Inflammatory macrophage treated with lipopolysaccharide for 1 hour (primary cell): ENCODE measurements at regions not wholly inside any gene's neighbourhood (a gene's known extent, or its start where the extent isn't known, plus 50 kb on each side); places are given as distances from the start of the nearest gene placed in this dataset.

Experiments used
- DNase-seq, 2 donors: peaks; one replicate each; pipeline ENCODE4 v3.0.0-alpha.2; 2020 to 2022

DNA sequence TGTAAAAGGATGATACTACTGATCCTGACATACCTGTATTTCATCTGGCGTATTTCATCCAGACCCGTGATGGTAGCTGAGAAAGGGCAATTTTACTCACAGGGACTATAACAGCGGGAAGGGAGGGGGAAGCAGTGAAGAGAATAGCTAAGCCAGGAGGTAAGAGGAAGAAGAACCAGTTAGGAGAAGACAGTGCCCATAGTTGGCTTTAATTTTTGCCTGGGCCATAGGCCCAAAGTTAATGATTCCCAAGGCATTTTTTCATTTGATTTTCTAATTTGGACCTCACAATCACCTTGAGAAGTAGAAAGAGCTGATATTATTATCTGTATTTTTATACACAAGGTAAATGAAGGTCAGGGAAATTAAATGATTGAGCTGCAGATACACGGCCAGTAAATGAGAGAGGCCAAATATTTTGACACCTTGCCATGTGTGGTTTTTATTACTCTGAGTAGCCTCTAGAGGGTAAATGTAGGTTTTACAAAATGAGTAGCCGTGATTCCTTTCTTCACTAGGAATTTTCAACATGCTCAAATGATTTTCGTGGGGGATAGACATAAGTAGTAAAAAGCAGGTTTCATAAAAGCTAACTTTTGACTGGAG, 382.2 kb downstream of the FUT8 start:
- no peak for DNase-seq

DNA sequence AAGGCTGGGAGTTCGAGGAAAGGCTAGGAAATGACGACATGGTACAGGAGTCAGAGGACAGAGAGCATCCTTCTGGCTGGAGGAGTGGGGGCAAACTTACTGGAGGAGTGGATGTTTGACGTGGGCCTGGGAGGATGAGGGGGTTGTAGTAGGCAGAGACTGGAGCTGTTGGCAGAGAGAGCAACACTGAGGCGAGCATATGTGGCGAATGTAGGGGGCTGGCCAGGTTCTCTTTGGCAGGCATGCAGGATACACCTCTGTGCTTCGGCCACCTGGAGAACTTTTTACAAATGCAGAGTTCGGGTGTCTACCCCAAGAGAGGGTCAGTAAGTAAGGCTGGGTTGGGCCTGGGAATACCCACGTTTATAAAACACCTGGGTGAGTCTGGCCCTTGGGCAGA, 385.7 kb downstream of the FUT8 start:
- no peak for DNase-seq

DNA sequence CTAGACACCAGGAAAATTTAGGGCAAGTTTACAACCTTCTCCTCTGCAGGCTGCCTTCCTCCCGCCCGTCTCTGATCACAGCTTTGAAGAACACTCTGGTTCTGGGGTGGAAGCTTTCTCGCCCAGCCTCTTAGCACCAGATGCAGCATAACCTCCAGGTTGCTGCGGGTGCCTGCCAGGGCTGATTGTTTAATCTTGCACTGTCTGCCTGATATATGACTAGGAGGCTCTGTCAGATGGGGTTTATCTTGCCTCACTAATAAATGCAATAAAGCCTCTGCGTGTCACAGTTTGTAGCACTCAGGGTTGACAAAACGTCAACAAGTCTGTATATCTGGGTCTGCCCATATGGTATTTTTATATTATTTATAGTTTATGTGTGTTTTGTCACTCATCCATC, 388.2 kb downstream of the FUT8 start:
- DNase-seq = no peak

DNA sequence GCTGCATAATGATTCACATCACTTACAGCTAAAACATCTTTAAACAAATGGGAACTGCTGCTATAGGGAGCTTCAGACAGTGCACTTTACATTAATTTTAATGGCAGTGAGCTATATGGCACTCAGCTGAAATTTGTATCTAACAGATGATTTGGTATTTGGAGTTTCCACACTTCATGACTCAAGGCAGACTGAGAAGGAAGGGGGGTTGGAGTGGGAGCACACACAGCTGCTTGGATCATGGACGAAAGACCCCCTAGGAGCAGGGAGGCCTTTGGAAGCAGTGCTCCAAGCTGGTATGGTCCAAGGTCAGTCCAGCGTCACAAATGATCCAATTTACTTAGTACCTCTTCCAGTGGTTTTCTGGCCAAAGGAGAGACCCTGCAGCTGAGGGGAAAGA, 389.7 kb downstream of the FUT8 start:
- DNase-seq = no peak

DNA sequence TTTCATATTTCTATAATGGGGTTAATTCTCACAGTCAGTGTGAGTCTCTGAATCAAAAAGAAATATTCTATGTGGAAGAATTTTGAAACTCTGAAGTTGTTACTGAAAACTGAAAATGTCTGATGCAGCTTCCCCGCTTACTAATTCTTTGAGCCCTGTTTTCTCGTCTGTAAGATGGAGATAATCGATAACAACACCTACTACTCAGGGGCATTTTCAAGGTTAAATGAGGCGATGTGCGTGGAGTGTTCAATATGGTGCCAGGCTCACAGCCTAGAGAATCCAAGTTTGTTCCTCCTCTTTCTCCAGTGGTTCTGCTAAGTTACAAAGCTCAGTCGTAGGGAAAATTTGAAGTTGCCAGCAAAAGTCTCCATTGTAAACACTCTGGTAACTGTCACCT, 391.4 kb downstream of the FUT8 start:
- no peak for DNase-seq

DNA sequence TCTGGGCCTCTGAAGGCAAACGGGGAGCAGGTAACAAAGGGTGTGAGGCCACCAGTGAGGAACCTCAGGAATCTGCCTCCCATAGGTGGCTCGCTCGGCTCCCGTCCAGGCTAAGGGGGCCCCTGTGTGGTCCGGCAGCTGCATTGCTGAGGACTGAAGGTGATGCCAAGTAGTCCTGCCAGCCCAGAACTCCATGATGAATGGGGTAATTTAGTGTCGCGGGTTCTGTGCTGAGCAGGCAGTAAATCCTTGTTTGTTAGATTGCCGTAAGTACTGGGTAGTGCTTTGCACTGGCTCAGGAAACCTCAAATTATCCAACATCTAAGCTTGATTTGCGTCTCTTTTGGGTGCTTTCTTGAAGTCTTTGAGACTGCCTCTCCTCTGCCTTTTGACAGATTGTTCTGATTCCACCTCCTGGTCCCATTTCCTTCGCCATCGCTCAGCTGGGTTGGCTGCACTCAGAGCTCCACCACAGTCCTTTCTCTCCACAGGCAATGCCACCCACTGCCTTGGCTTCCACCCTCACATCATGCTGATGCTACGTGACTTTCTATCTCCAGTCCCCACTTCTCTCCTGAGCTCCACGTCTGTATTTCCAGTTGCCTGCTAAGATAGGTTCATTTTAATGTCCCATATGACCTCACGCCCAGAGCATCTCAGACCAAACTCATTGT, 392.0 kb downstream of the FUT8 start:
- no peak for DNase-seq

DNA sequence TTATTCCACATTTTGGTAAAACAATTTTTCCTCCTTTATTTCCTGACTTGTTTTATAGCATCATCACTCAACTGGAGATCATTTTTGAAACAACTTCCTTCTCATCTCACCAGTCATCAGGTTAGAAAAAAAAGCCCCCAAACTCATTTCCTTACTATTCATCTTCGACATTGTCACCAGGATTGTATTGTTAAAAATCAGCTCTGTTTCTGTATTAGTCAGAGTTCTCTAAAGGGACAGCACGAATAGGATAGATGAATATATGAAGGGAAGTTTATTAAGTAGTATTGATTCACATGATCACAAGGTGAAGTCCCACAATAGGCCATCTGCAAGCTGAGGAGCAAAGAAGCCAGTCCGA, 392.6 kb downstream of the FUT8 start:
- DNase-seq = no peak

DNA sequence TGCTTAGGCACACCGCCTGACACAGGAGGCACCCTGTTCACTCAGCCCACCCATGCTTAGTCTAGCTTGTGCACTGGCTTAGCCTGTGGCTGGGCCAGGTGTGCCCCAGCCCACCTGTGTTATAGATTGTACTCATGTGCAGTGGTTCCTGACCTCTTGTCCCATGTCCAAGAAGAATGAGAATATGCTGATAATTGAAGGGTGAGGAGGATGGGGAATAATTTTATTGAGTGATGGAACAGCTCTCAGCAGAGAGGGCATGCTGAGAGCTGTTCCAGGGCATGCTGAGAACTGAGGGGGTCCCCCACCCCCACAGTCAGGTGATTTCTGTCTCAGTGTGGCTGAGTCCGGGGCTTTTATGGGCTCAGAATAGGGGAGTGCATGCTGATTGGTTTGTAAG, 395.9 kb downstream of the FUT8 start:
- DNase-seq = no peak

DNA sequence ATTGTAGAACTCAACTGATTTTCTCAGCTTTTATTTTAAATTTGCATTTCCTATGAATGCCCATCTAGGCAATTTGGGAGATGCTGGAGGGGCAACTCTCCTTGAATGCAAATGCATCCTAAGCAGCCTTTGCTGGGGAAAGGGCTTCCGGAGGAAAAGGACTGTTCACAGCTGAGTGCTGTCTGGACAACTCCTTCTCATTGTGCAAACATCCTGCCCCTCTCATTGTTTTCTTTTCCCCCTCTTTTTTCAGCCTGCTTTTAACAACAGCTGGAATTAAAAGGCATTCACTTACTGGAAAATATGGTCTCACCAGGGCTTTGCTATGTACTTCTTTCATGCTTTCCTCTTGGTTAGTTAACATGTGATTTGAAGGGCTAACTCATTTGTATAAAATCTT, 397.8 kb downstream of the FUT8 start:
- DNase-seq = no peak

DNA sequence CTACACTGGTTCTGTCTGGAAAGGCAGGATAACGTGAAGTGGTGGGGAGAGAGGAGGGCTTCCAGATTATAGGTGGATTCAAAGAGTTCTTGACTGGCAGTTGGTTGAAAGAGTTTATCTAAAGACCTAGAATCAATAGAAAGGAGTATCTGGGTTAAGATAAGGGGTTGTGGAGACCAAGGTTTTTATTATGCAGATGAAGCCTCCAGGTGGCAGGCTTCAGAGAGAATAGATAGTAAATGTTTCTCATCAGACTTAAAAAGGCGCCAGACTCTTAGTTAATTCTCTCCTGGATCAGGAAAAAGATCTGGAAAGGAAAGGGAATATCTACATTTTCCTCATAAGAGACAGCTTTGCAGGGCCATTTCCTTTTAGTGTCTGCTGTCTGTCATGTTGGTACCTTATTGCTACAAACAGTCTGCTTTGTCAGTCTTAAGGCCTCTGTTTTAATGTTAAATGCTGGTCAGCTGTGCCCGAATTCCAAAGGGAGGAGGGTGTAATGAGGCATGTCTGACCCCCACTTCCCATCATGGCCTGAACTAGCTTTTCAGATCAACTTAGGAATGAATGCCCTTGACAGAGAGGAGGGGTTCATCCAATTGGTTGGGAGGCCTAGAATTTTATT, 401.3 kb downstream of the FUT8 start:
- no peak for DNase-seq

DNA sequence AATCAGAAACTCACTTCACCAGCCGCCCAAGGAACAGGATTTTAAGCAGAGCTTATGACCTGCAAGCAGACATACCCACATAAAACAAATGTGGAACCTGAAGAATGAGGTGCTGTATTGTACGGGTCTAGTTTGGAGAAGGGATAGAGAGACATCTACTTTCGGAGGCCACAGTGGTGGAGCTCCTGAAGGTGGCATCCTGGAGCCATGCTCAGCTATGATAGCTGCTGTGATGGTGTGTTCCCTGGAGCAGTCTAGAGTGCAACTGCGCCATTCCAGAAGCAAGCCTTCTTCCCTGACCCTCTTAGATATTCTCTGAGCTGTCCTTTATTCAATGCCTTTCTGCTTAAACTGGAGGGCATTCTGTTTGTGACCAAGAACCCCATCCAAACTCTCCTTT, 402.6 kb downstream of the FUT8 start:
- no peak for DNase-seq

DNA sequence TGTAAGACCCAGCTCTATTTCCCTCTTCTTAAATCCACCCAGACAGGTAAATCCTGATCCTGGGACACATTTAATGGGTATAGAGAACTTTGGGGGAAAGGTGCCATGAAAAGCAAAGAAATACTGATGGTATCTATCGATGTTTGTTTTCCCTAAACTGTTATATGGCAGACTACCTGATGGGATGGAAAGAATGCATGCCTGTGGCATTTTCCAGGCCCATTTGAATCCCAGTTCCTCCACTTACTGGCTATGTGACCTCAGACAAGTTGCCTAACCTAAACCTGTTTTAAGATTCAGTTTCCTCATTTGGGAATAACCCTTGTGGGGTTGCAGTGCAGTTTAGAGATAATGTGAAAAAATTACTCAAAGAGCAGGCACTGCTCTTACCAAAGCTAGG, 404.5 kb downstream of the FUT8 start:
- peak in 1 of 2 donors; percentile 21 for DNase-seq

DNA sequence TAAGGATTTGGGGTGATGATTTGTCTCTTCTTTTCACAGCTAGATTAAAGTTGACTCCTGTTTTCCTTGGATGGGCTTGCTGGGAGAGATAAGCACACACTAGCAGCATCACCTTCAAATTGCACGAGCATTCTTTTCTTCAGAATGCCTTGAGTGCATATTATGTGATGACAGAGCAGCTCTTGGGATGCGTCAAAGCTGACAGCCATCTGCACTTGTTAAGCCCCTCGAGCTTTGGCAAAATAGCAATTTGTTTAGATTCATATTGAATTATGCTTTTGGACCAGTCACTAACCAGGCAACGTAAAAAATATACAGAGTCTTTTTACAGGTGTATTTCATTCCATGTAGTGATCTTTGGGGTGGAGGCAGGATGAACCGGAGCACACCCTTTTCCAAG, 407.0 kb downstream of the FUT8 start:
- DNase-seq = no peak

DNA sequence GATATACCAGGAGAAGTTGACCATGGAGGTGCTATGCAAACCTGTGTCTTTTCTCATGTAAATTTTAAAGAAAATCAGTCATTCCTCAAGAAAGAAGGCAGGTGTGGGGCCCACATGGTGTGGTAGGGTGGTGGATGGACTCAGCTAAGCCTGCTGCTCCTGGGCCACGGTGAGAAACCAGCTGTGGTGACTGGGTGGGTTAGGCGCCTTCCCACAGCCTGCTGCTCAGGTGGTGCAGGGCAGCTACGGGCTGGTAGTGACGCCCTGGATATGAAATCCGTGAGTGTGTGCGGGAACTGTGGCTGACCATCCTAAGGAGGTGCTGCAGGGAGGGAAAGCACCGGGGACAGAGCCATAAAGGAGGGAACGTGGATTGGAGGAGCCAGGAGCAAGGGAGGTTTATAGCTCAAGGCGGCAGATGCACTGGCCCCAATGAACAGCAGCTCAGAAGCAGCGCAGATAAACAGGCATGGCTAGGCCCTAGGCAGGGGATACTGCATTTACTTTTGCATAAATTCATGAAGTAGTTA, 408.8 kb downstream of the FUT8 start:
- DNase-seq = no peak

DNA sequence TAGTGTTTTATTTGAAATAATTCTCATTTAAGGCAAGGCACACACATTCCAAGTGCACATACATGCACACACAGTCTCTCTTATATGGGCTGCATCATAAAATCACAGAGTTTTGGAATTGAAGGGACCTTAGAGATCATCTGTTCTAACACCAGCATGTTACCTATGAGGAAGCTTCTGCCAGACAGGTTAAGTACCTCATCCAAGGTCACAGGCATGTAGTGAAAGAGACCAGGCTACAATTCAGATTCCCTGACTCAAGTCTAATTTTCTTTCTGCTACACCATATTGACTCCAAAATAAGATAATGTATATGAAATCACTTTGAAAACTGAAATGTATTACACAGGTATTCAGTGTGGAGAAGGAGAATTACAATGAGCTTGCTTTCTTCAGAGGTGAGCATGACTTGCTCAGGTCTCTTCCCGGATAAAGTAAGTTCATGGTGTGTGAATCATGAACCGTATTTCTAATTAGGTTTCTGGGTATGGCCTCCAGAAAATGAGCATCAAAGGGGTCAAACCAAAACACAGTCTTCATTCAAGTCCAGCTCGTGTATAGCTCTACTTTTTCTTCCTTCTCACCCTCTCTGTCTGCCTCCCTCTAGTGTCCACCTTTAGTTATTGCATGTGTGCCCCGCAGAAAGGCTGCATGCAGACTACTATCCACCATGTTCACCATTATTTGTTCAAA, 411.9 kb downstream of the FUT8 start:
- peak; percentile 37 to 84 for DNase-seq

DNA sequence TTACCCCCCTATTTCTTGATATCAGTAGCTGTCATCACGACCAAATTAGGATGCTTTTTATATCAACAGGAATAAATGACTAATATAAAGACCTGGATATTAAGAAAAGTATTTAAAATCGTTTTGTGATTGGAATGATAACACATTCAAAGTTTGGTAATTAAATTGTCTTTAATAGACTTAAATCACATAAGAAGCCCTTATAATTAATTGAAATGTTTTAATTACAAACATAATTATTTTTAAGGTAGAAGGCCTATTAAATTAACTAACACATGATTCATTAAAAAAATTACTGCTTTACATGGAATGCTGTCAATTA, 412.4 kb downstream of the FUT8 start:
- no peak for DNase-seq

DNA sequence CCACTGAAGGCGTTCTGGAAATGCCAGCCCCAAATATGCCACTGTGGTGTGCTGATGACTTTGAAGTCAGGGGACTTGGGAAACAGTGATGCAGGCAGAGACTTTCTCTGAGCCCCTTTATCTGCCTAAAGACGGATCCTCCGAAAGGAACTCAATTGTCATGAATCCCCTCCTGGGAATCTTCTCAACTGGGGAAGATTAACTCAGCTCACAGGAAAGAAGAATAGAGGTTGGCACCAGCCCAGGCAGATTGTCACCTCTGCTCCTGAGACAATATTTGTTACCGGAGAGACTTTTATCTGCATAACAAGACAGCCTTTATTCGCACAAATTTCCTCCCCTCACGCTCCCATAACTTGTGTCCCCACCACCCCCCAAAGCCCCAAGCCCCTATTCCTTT, 414.4 kb downstream of the FUT8 start:
- no peak for DNase-seq

DNA sequence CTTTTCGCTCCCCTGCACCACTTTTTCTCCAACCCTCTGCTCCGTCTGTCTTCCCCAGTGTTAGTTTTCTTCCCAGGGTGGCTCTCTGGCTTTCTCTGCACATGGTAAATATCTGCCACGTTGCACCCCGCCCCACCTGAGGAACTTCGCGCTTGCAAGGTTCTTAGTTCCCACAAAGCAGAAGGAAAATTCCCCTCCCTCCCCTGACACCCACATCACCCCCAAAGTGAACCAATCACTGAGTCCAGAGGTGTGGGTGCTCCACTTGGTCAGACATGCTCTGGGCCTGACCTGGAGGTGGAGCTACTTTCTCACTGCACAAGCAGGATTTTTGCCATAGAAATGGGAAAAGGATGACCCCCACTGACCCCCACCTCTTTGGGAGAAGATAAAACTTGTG, 415.0 kb downstream of the FUT8 start:
- DNase-seq = no peak

DNA sequence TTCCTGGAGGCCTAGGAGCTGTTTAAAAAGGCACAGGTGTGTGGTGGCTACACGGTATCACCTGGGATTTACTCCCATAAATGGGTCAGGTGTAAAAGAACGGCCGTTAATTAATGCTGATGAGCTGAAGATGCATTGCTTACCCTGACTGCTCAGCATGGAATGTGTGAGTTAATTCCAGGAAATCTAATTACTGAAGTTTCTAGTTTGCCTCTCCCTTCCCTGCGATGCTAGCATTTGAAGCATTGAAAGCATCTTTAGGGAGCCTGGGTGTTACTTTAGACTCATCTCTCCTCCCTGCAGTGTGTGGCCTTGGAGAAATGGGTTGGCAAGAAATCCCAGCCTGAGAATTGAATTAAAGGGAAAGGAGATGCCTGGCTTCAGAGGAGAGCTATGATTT, 415.9 kb downstream of the FUT8 start:
- no peak for DNase-seq

DNA sequence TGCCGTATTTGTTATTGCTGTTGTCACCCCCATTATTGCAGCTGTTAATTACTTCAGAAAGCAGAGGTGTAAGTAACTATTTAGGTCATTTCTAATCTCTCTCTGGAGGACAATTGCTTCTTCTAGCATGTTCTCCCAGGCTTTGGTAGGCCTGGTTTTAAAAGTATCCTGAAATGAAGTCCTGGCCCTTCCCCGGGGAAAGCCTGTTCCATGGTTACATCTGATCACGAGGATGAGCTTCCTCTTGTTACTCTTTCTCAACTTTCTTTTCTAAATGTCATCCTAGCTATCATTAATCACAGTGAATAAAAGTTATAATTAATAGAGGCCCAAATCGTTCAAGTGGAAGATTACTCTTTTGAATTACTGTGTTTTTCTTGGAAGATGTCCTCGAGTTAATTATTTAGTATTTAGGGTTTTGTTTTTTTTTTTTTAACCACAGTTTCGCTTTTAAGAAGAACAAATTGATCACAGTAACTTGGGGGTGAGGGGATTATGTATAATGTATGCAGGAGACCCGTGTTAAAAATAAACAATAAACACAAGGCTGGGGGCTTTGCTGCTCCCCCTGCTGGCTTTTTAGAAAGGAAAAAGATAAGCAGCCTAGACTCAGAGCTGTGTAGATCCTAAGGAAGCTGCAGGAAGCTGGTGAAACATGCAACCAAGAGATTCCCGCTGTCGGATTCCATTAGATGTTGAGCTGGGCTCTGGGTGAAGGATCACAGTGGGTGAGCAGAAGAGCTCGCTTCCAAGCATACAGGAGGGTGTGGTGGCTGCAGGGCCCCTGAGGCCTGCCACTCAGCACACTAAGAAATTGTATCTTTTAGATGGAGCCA, 420.1 kb downstream of the FUT8 start:
- peak in 1 of 2 donors; percentile 4 for DNase-seq

DNA sequence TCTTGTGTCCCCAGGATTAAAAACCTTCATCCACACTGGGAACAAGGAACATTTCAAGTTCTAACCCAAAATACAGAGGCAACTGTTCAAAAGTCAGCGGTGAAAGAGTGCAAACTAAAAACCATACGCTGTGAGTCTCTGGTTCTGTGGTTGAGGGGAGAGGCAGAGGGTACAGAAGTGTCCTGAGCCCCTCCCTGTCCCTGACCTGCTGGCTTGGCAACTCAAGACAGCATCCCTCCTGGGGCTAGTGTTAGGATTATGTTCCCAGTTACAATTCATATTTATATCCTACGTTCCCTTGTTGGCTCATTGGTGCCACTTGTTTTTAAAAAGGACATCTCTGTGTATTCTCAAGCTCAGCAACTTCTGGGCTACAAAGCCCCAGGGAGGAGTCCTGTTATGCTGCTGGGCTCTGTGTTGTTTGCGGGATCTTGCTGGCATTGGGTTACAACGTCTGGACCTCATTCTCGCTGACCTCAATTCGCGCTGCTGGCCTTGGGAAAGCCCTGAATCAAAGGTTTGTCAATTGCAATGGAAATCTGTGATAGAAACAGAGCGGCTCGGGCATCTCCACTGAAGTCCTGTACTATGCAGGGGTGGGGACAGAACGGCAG, 420.8 kb downstream of the FUT8 start:
- DNase-seq = no peak

DNA sequence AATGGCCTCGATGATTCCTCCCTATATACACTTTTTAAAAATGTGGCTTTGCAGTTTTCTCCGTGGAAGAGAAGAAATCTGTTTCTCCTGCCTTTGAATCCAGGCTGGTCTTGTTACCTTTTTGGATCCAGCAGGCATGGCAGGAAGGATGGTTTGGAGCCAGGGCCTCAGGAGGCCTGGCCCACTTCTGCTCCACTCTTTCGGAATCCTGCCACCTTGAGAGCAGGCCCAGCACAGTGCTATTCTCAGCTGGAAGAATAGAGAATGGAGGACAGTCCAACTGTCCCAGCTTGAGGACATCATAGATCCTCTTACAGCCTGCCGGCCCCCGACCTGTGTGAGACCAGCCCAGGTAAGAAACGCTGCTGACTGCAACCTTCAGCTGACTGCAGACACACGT, 421.5 kb downstream of the FUT8 start:
- DNase-seq = no peak

DNA sequence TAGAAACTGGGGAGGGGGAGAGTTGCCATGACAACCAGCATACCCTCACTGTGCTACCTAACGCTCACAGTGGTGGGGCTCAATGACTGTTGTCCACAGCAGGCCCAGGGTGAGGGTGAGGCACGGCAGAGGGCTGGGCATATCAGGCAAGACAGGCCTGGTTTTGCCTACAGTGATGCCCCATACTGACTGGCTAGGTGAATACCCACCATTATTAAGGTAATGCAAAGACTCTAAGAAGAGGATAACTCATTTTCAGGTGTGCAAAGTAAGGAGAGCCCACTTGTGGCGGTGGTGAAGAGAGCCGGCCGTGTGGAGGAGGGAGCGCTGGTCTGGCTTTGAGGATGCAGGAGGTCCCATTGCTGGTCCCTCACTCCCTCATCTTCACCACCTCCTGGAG, 422.3 kb downstream of the FUT8 start:
- no peak for DNase-seq
